ENCODE measurements at regions not wholly inside any gene's neighbourhood (a gene's known extent, or its start where the extent isn't known, plus 50 kb on each side); places are given as distances from the start of the nearest gene placed in this dataset.

- no peaks in the 10 kb centered on the region for H3K4me1 ChIP-seq (ENCODE audit: insufficient read depth)
- H3K27ac ChIP-seq (ENCODE audit: low read depth): no peak overlapping the region
- DNase-seq (ENCODE audit: extremely low spot score): peak; percentile 37
- WGBS: 96% methylated on average over 3 of the region's 3 CpGs
- H3K36me3 ChIP-seq (ENCODE audit: insufficient read depth): no peaks in the 10 kb centered on the region
- no peak overlapping the region for H3K4me3 ChIP-seq (ENCODE audit: low read depth, low read length)
These were observed 50.2 kb upstream of the RNF38 start for GRCh38 chr9:36450110-36450732.
